SK-N-SH (cell line): ENCODE measurements at regions not wholly inside any gene's neighbourhood (a gene's known extent, or its start where the extent isn't known, plus 50 kb on each side); places are given as distances from the start of the nearest gene placed in this dataset.

Experiments
- CTCF ChIA-PET: fragments of 300-600, 350-600 bp; formaldehyde crosslinking; extraction: SDS; loops from one replicate; lab custom pipeline; 2021; lab: Yijun Ruan, JAX
- POLR2A ChIA-PET: fragments of 350-600 bp; sonication (Branson Sonifier 250); formaldehyde crosslinking; extraction: SDS; loops from one replicate; lab custom pipeline; 2020; ENCODE audit warnings: antibody characterized with exemption, inconsistent platforms; lab: Yijun Ruan, JAX
- DNase-seq: peaks from one replicate; pipeline ENCODE4 v3.0.0; 2012
- H2AFZ ChIP-seq: fragments of 200-600 bp; sonication (generic); 2 replicates; pipeline ENCODE4 v1.8.1; 2016; ENCODE audit warnings: antibody characterized with exemption, mild to moderate bottlenecking, low read depth
- H3F3A ChIP-seq: fragments of 200-600 bp; sonication (generic); replicated peaks from 2 replicates; pipeline ENCODE3; 2016; ENCODE audit warnings: antibody characterized with exemption, mild to moderate bottlenecking; ENCODE audit not compliant: insufficient read depth
- H3K27ac ChIP-seq, 2 experiments: fragments of 200-500 bp in 1 of 2; fragments of 200-600 bp in 1 of 2; sonication (Bioruptor generic) in 1 of 2; sonication (generic), shearing (Covaris generic) in 1 of 2; 2 replicates each; pipeline versions ENCODE4 v1.5.1 to v1.6.1; 2014 to 2016; ENCODE audit warnings: low read depth in 2 of 2, inconsistent platforms in 1 of 2, low read length in 1 of 2, mild to moderate bottlenecking in 1 of 2, mixed read lengths in 1 of 2
- H3K27me3 ChIP-seq: fragments of 200-600 bp; sonication (generic), shearing (Covaris generic); 2 replicates; pipeline ENCODE4 v1.6.1; 2016; ENCODE audit warnings: mixed run types; ENCODE audit not compliant: insufficient read depth
- H3K36me3 ChIP-seq, 2 experiments: fragments of 200-500 bp in 1 of 2; fragments of 200-600 bp in 1 of 2; sonication (Bioruptor generic) in 1 of 2; sonication (generic) in 1 of 2; replicated peaks in 1 of 2; 2 replicates each; pipeline versions ENCODE3 to v1.5.1; 2014 to 2016; ENCODE audit warnings: low read length in 1 of 2, mild to moderate bottlenecking in 1 of 2; ENCODE audit not compliant: insufficient read depth in 2 of 2, control insufficient read depth in 1 of 2
- H3K4me1 ChIP-seq, 2 experiments: fragments of 200-500 bp in 1 of 2; fragments of 200-600 bp in 1 of 2; sonication (Bioruptor generic) in 1 of 2; sonication (generic), shearing (Covaris generic) in 1 of 2; 2 replicates each; pipeline versions ENCODE4 v1.5.1 to v1.6.1; 2014 to 2016; ENCODE audit warnings: low read depth in 1 of 2, low read length in 1 of 2, mixed run types in 1 of 2; ENCODE audit not compliant: insufficient read depth in 2 of 2, control insufficient read depth in 1 of 2
- H3K4me2 ChIP-seq: fragments of 200-600 bp; sonication (generic), shearing (Covaris generic); 2 replicates; pipeline ENCODE4 v1.6.1; 2017; ENCODE audit warnings: mixed run types
- H3K4me3 ChIP-seq, 2 experiments: fragments of 200-500 bp in 1 of 2; fragments of 200-600 bp in 1 of 2; sonication (Bioruptor generic) in 1 of 2; sonication (generic), shearing (Covaris generic) in 1 of 2; 2 replicates each; pipeline versions ENCODE4 v1.5.1 to v1.8.1; 2014 to 2016; ENCODE audit warnings: low read depth in 2 of 2, inconsistent platforms in 1 of 2, low read length in 1 of 2, mild to moderate bottlenecking in 1 of 2, mixed read lengths in 1 of 2, moderate library complexity in 1 of 2
- H3K79me2 ChIP-seq: fragments of 200-600 bp; sonication (generic); 2 replicates; pipeline ENCODE4 v1.8.1; 2017; ENCODE audit warnings: mild to moderate bottlenecking; ENCODE audit not compliant: insufficient read depth
- H3K9ac ChIP-seq: fragments of 200-600 bp; sonication (generic); 2 replicates; pipeline ENCODE4 v1.6.1; 2017; ENCODE audit warnings: mixed run types
- H3K9me2 ChIP-seq: fragments of 200-600 bp; sonication (generic); 2 replicates; pipeline ENCODE4 v1.6.1; 2017; ENCODE audit warnings: mixed run types
- H3K9me3 ChIP-seq: fragments of 200-600 bp; sonication (generic); 2 replicates; pipeline ENCODE4 v1.6.1; 2017; ENCODE audit warnings: mixed run types, mild to moderate bottlenecking, moderate library complexity
- H4K20me1 ChIP-seq: fragments of 200-600 bp; sonication (generic); 2 replicates; pipeline ENCODE4 v1.6.1; 2017; ENCODE audit warnings: mild to moderate bottlenecking, mixed run types; ENCODE audit not compliant: insufficient read depth
- ELF1 ChIP-seq: IDR thresholded peaks from 2 replicates; pipeline ENCODE4 v1.4.0; 2012
- EZH2phosphoT487 ChIP-seq: fragments of 200-600 bp; sonication (generic); IDR thresholded peaks from 2 replicates; pipeline ENCODE4 v1.6.1; 2017; ENCODE audit warnings: low read depth, mixed run types, mild to moderate bottlenecking, antibody characterized with exemption, moderate library complexity, borderline replicate concordance
- FOXM1 ChIP-seq: IDR thresholded peaks from 2 replicates; pipeline ENCODE4 v1.4.0; 2012; ENCODE audit warnings: low read depth, mild to moderate bottlenecking
- GABPA ChIP-seq: IDR thresholded peaks from 2 replicates; pipeline ENCODE4 v1.4.0; 2012; ENCODE audit warnings: low read depth, mild to moderate bottlenecking
- MEF2A ChIP-seq: IDR thresholded peaks from 2 replicates; pipeline ENCODE4 v1.4.0; 2012; ENCODE audit warnings: low read depth, borderline replicate concordance
- MXI1 ChIP-seq: IDR thresholded peaks from 2 replicates; pipeline ENCODE4 v1.6.1; 2012; ENCODE audit warnings: mild to moderate bottlenecking, low read depth, low read length, improper control_type of control experiment
- POLR2AphosphoS5 ChIP-seq: IDR thresholded peaks from 2 replicates; pipeline ENCODE4 v1.6.1; 2012; ENCODE audit warnings: low read depth, low read length
- RCOR1 ChIP-seq: fragments of 150-350 bp; IDR thresholded peaks from 2 replicates; pipeline ENCODE4 v1.6.1; 2017; ENCODE audit warnings: antibody characterized with exemption, low read length
- RFX5 ChIP-seq: IDR thresholded peaks from 2 replicates; pipeline ENCODE4 v1.6.1; 2012; ENCODE audit warnings: mild to moderate bottlenecking, improper control_type of control experiment, low read length
- WGBS: methylation state at CpG from one replicate; pipeline ENCODE4 v1.1.6; 2017; ENCODE audit warnings: low lambda C conversion rate; 5-methylcytosine and 5-hydroxymethylcytosine counted together
- TF ChIP-seq, protein P1 (sequence below): fragments of 200-600 bp; sonication (generic); IDR thresholded peaks from 2 replicates; pipeline ENCODE4 v1.6.1; 2017; ENCODE audit warnings: antibody characterized with exemption, mild to moderate bottlenecking, moderate library complexity
- TF ChIP-seq, protein P2 (sequence below): fragments of 150-350 bp; IDR thresholded peaks from 2 replicates; pipeline ENCODE4 v1.6.1; 2016; ENCODE audit warnings: mild to moderate bottlenecking, low read depth, low read length
- TF ChIP-seq, protein P3 (sequence below): fragments of 150-350 bp; IDR thresholded peaks from 2 replicates; pipeline ENCODE4 v1.6.1; 2017; ENCODE audit warnings: antibody characterized with exemption, low read length, low read depth, borderline replicate concordance
- TF ChIP-seq, protein P4 (sequence below): IDR thresholded peaks from 2 replicates; pipeline ENCODE4 v1.6.1; 2012; ENCODE audit warnings: mild to moderate bottlenecking, low read depth, low read length, moderate library complexity

DNA sequence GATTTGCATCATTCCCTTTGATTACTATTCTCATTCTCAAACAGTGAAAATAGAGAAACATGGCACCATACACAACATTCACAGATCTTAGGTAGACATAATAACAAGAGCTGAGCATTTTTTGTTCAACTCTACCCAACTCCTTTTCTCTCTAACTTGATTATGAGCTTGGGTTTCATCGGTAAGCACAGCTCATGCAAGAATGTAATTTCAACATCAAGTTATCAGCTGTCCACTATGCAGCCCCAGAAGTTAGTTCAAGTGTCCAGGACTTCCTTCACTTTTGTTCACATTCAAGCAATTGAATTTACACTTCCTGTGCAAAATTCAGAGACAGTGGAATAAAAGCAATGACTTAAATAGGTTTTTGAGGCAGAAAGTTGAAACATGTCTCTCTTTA lies 297.7 kb upstream of the SASH1 start:
- H3K27ac ChIP-seq = peak overlapping the region in 1 of 2 experiments; percentile 66; a peak in 2 of 4 replicates
- no peaks in the 10 kb centered on the region for H4K20me1 ChIP-seq
- CTCF ChIA-PET = no interaction called here
- H3K9me2 ChIP-seq = no peaks in the 10 kb centered on the region
- H3K79me2 ChIP-seq = no peaks in the 10 kb centered on the region
- H3K9ac ChIP-seq = no peak overlapping the region
- H3K4me3 ChIP-seq = no peak overlapping the region
- H3K27me3 ChIP-seq = no peaks in the 10 kb centered on the region
- POLR2A ChIA-PET = no interaction called here
- no peak overlapping the region for H2AFZ ChIP-seq
- 10% methylated on average over 1 of the region's 1 CpG for WGBS
- peaks cover 3% of the 10 kb centered on the region for H3F3A ChIP-seq
- DNase-seq = no peak
- TF ChIP-seq GABPA (no peak), ELF1 (no peak), MEF2A (no peak)
- TF ChIP-seq, protein P1, sequence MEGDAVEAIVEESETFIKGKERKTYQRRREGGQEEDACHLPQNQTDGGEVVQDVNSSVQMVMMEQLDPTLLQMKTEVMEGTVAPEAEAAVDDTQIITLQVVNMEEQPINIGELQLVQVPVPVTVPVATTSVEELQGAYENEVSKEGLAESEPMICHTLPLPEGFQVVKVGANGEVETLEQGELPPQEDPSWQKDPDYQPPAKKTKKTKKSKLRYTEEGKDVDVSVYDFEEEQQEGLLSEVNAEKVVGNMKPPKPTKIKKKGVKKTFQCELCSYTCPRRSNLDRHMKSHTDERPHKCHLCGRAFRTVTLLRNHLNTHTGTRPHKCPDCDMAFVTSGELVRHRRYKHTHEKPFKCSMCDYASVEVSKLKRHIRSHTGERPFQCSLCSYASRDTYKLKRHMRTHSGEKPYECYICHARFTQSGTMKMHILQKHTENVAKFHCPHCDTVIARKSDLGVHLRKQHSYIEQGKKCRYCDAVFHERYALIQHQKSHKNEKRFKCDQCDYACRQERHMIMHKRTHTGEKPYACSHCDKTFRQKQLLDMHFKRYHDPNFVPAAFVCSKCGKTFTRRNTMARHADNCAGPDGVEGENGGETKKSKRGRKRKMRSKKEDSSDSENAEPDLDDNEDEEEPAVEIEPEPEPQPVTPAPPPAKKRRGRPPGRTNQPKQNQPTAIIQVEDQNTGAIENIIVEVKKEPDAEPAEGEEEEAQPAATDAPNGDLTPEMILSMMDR = no peak
- TF ChIP-seq, protein P2, sequence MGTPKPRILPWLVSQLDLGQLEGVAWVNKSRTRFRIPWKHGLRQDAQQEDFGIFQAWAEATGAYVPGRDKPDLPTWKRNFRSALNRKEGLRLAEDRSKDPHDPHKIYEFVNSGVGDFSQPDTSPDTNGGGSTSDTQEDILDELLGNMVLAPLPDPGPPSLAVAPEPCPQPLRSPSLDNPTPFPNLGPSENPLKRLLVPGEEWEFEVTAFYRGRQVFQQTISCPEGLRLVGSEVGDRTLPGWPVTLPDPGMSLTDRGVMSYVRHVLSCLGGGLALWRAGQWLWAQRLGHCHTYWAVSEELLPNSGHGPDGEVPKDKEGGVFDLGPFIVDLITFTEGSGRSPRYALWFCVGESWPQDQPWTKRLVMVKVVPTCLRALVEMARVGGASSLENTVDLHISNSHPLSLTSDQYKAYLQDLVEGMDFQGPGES = no peak
- TF ChIP-seq, all 33 proteins: peak for 0
- Histone ChIP-seq H3K4me2 (no peak overlapping the region), H3K9me3 (peaks cover 17% of the 10 kb centered on the region; the same call in 1 of the 2 replicates), H3K36me3 (no peaks in the 10 kb centered on the region), H3K4me1 (no peaks in the 10 kb centered on the region)

DNA sequence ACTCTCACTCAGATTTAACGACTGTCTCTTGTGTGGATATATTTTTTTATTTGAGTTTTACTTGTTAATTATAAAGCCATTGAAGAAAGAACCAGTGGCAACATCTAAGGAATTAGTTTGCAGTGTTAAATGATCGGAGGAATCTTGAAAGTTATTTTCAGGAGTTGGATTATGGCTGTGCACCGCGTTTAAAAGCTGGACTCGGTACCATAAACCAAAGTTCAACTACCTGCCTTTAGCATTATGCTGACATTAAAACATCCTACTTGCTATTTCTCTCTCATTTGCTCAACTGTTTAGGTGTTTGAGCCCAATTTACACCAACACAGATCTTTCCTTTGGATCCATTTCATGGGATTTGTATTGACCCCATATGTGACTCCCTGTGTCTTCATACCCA lies 289.4 kb upstream of the SASH1 start:
- no peak overlapping the region for H3K9ac ChIP-seq
- H3K9me3 ChIP-seq = no peaks in the 10 kb centered on the region
- no peaks in the 10 kb centered on the region for H3K27me3 ChIP-seq
- H2AFZ ChIP-seq = no peak overlapping the region
- no peaks in the 10 kb centered on the region for H3K9me2 ChIP-seq
- H3K79me2 ChIP-seq = no peaks in the 10 kb centered on the region
- H3K27ac ChIP-seq = no peak overlapping the region
- DNase-seq = no peak
- CTCF ChIA-PET = no interaction called here
- no peak overlapping the region for H3K4me3 ChIP-seq
- H3K36me3 ChIP-seq = no peaks in the 10 kb centered on the region
- whole genome bisulfite sequencing = 23% methylated on average over 5 of the region's 5 CpGs
- no peaks in the 10 kb centered on the region for H3F3A ChIP-seq
- TF ChIP-seq RCOR1 (no peak), POLR2AphosphoS5 (no peak), EZH2phosphoT487 (no peak), RFX5 (no peak), GABPA (no peak)
- POLR2A ChIA-PET = no interaction called here
- H3K4me2 ChIP-seq = no peak overlapping the region
- H3K4me1 ChIP-seq = no peaks in the 10 kb centered on the region
- H4K20me1 ChIP-seq = no peaks in the 10 kb centered on the region

DNA sequence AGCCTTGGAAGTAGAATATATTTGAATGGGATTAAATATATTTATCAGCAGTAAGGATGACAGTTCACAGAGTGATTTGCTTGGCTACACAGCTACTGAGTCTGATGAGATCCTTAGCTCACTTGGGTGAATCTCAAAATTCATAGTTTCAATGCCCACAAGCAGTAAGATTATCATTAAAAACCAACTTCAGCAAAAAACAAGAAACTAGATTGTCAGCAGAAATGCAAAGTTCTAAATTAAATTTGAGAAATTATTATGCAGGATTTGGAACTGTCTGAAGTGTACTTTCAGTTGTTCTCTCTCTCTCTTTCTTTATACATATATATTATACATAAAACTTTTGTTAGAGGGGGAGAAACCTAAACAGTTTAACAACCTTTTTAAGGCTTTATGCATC lies 288.8 kb upstream of the SASH1 start:
- DNase-seq = no peak
- Histone ChIP-seq H3K4me3 (no peak overlapping the region), H3K9me2 (no peaks in the 10 kb centered on the region), H3K79me2 (no peaks in the 10 kb centered on the region), H3K4me1 (no peaks in the 10 kb centered on the region), H3K27me3 (no peaks in the 10 kb centered on the region), H3K36me3 (no peaks in the 10 kb centered on the region), H3K9ac (no peak overlapping the region), H2AFZ (no peak overlapping the region), H3K9me3 (no peaks in the 10 kb centered on the region), H3K4me2 (no peak overlapping the region), H3K27ac (no peak overlapping the region), H4K20me1 (no peaks in the 10 kb centered on the region), H3F3A (no peaks in the 10 kb centered on the region)
- ChIA-PET POLR2A (no interaction called here), CTCF (no interaction called here)
- TF ChIP-seq MXI1 = no peak
- TF ChIP-seq RCOR1 = no peak
- TF ChIP-seq, protein P2 = no peak
- no peak for TF ChIP-seq EZH2phosphoT487
- TF ChIP-seq POLR2AphosphoS5 = no peak
- TF ChIP-seq, protein P3, sequence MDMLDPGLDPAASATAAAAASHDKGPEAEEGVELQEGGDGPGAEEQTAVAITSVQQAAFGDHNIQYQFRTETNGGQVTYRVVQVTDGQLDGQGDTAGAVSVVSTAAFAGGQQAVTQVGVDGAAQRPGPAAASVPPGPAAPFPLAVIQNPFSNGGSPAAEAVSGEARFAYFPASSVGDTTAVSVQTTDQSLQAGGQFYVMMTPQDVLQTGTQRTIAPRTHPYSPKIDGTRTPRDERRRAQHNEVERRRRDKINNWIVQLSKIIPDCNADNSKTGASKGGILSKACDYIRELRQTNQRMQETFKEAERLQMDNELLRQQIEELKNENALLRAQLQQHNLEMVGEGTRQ = no peak
- TF ChIP-seq, protein P4, sequence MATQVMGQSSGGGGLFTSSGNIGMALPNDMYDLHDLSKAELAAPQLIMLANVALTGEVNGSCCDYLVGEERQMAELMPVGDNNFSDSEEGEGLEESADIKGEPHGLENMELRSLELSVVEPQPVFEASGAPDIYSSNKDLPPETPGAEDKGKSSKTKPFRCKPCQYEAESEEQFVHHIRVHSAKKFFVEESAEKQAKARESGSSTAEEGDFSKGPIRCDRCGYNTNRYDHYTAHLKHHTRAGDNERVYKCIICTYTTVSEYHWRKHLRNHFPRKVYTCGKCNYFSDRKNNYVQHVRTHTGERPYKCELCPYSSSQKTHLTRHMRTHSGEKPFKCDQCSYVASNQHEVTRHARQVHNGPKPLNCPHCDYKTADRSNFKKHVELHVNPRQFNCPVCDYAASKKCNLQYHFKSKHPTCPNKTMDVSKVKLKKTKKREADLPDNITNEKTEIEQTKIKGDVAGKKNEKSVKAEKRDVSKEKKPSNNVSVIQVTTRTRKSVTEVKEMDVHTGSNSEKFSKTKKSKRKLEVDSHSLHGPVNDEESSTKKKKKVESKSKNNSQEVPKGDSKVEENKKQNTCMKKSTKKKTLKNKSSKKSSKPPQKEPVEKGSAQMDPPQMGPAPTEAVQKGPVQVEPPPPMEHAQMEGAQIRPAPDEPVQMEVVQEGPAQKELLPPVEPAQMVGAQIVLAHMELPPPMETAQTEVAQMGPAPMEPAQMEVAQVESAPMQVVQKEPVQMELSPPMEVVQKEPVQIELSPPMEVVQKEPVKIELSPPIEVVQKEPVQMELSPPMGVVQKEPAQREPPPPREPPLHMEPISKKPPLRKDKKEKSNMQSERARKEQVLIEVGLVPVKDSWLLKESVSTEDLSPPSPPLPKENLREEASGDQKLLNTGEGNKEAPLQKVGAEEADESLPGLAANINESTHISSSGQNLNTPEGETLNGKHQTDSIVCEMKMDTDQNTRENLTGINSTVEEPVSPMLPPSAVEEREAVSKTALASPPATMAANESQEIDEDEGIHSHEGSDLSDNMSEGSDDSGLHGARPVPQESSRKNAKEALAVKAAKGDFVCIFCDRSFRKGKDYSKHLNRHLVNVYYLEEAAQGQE = no peak
- TF ChIP-seq FOXM1 = no peak
